ENCODE measurements at regions not wholly inside any gene's neighbourhood (a gene's known extent, or its start where the extent isn't known, plus 50 kb on each side); places are given as distances from the start of the nearest gene placed in this dataset.

GRCh38 chr5:5783021-5783420 is 360.5 kb downstream of the ICE1 start:
- Histone ChIP-seq H2AFZ (ENCODE audit: low read length) (no peak overlapping the region), H3K27ac (ENCODE audit: insufficient read length, low read depth, low read length) (no peak overlapping the region), H4K5ac (ENCODE audit: insufficient read length, low read depth, low read length) (no peak overlapping the region), H3K23me2 (ENCODE audit: insufficient read length, low read depth, low read length, poor library complexity, severe bottlenecking) (no peaks in the 10 kb centered on the region), H3K9ac (ENCODE audit: extremely low read depth, insufficient read length, low read length) (no peak overlapping the region), H4K91ac (ENCODE audit: insufficient read length, low read depth, low read length) (no peak overlapping the region), H4K20me1 (ENCODE audit: control insufficient read depth, insufficient read depth, insufficient read length) (no peaks in the 10 kb centered on the region), H3K4ac (ENCODE audit: low read depth, low read length) (no peak overlapping the region), H2BK12ac (ENCODE audit: insufficient read length, low read depth, low read length) (no peak overlapping the region), H3K4me2 (ENCODE audit: insufficient read depth, insufficient read length, low read length) (no peak overlapping the region), H3K23ac (ENCODE audit: insufficient read length, low read depth, low read length) (no peak overlapping the region), H3K79me1 (ENCODE audit: insufficient read depth, low read depth, low read length, poor library complexity, severe bottlenecking) (no peaks in the 10 kb centered on the region), H3T11ph (ENCODE audit: low read length) (no peak overlapping the region), H3K4me1 (ENCODE audit: insufficient read depth, low read length) (no peaks in the 10 kb centered on the region), H3K18ac (ENCODE audit: insufficient read length, low read depth, low read length) (no peak overlapping the region), H3K56ac (ENCODE audit: insufficient read length, low read depth, low read length) (no peak overlapping the region), H3K14ac (ENCODE audit: insufficient read depth, low read length) (no peak overlapping the region), H2BK120ac (ENCODE audit: low read depth, low read length, poor library complexity, severe bottlenecking) (no peak overlapping the region), H3K27me3 (ENCODE audit: insufficient read depth, low read length) (no peaks in the 10 kb centered on the region), H4K8ac (replicated peaks; ENCODE audit: insufficient read length, low read depth, low read length) (no peak overlapping the region), H3K79me2 (ENCODE audit: insufficient read depth, low read length) (no peaks in the 10 kb centered on the region), H2BK15ac (ENCODE audit: low read depth, low read length) (no peak overlapping the region), H2BK20ac (ENCODE audit: low read depth, low read length, poor library complexity, severe bottlenecking) (no peak overlapping the region), H2BK5ac (ENCODE audit: insufficient read length, low read length) (no peak overlapping the region), H3K9me3 (ENCODE audit: control insufficient read depth, low read depth, low read length) (no peaks in the 10 kb centered on the region), H2AK5ac (ENCODE audit: insufficient read length, low read length) (no peak overlapping the region)
- H3K27ac Mint-ChIP-seq = no peak overlapping the region
- no peak for DNase-seq
- TF ChIP-seq CTCF (conservative IDR thresholded peaks at IDR 0.05) = no peak
- H3K36me3 Mint-ChIP-seq (ENCODE audit: insufficient read depth in 1 of 3, low read depth in 3 of 3) = peaks cover 2 to 19% (median 8%) of the 10 kb centered on the region in 3 experiments
- no CpG with 5 or more reads among the region's 2 CpGs for WGBS (ENCODE audit: extremely low coverage, insufficient read length, low lambda C conversion rate)
- peaks cover 17 to 19% of the 10 kb centered on the region in 2 experiments; a peak in 4 of 5 replicates for H3K9me3 Mint-ChIP-seq
- H3K27me3 Mint-ChIP-seq (ENCODE audit: low read depth) = no peaks in the 10 kb centered on the region
- no peak overlapping the region for H3K4me3 Mint-ChIP-seq
- peaks cover 18 to 36% of the 10 kb centered on the region in 2 experiments for H3K4me1 Mint-ChIP-seq
